ENCODE measurements at regions not wholly inside any gene's neighbourhood (a gene's known extent, or its start where the extent isn't known, plus 50 kb on each side); places are given as distances from the start of the nearest gene placed in this dataset.

DNA sequence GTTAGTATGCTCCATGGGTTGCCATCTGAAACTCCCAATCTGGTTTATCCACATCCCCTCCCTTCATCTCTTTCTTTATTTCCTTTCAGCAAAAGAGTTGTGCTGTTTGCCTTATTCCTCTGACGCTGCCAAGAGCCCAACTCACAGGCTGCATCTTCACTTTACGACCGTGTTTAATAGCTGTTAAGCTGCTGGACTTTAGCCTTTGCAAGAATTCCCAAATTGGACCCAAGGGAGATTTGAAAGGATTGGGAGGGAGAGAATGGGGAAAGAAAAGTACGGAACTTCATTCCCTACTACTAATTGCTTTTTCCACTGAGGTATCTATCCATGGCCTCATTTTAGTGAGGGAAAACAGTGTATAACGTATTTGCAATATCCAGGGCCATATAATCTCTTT is 263.4 kb upstream of the MEIS1 start:
- ChIA-PET POLR2A (no interaction called here), CTCF (no interaction called here)
- Histone ChIP-seq H3K27ac (ENCODE audit: low read length in 2 of 2) (no peak overlapping the region), H3K4me1 (ENCODE audit: control insufficient read depth in 2 of 2, insufficient read depth in 2 of 2, low read length in 2 of 2) (no peaks in the 10 kb centered on the region), H3K27me3 (replicated peaks in 1 of 4; ENCODE audit: control extremely low read depth in 1 of 4, control insufficient read depth in 3 of 4, insufficient read depth in 4 of 4, low read length in 3 of 4) (no peaks in the 10 kb centered on the region), H2AFZ (ENCODE audit: insufficient read depth, low read depth, low read length, poor library complexity, severe bottlenecking) (no peak overlapping the region), H3K4me2 (replicated peaks; ENCODE audit: low read depth, low read length, poor library complexity, severe bottlenecking) (no peak overlapping the region), H3K9ac (ENCODE audit: low read length) (no peak overlapping the region), H3K4me3 (ENCODE audit: control extremely low read depth in 1 of 5, extremely low read depth in 1 of 5, insufficient read depth in 1 of 5, low read depth in 2 of 5, low read length in 4 of 5) (no peak overlapping the region), H3K9me3 (ENCODE audit: control extremely low read depth in 1 of 3, control insufficient read depth in 2 of 3, insufficient read depth in 1 of 3, low read length in 2 of 3) (no peaks in the 10 kb centered on the region), H3K79me2 (ENCODE audit: control insufficient read depth, insufficient read depth, low read length) (no peaks in the 10 kb centered on the region), H4K20me1 (ENCODE audit: control insufficient read depth, insufficient read depth, low read length, poor library complexity, severe bottlenecking) (no peaks in the 10 kb centered on the region), H3K36me3 (replicated peaks in 1 of 2; ENCODE audit: control extremely low read depth in 1 of 2, control insufficient read depth in 1 of 2, extremely low read depth in 1 of 2, insufficient read depth in 2 of 2, low read length in 1 of 2) (no peaks in the 10 kb centered on the region)
- no peaks in the 10 kb centered on the region for H3K27me3 Mint-ChIP-seq
- no peak overlapping the region for H3K4me3 Mint-ChIP-seq
- DNase-seq = no peak
- TF ChIP-seq, protein P1, sequence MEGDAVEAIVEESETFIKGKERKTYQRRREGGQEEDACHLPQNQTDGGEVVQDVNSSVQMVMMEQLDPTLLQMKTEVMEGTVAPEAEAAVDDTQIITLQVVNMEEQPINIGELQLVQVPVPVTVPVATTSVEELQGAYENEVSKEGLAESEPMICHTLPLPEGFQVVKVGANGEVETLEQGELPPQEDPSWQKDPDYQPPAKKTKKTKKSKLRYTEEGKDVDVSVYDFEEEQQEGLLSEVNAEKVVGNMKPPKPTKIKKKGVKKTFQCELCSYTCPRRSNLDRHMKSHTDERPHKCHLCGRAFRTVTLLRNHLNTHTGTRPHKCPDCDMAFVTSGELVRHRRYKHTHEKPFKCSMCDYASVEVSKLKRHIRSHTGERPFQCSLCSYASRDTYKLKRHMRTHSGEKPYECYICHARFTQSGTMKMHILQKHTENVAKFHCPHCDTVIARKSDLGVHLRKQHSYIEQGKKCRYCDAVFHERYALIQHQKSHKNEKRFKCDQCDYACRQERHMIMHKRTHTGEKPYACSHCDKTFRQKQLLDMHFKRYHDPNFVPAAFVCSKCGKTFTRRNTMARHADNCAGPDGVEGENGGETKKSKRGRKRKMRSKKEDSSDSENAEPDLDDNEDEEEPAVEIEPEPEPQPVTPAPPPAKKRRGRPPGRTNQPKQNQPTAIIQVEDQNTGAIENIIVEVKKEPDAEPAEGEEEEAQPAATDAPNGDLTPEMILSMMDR (IDR thresholded peaks at IDR 0.05) = no peak
- no peak for TF ChIP-seq EZH2 (IDR thresholded peaks at IDR 0.05; ENCODE audit: borderline replicate concordance, insufficient read depth, low read depth, low read length, poor library complexity, severe bottlenecking)
- no peaks in the 10 kb centered on the region for H3K9me3 Mint-ChIP-seq (ENCODE audit: insufficient read depth)
- no CpG with 5 or more reads among the region's 5 CpGs for WGBS (ENCODE audit: insufficient coverage)
- intact Hi-C loops (cut with micrococcal nuclease) = no loop called here
- no peak for ATAC-seq (ENCODE audit: low read depth)
- no peaks in the 10 kb centered on the region for H3K4me1 Mint-ChIP-seq
- H3K27ac Mint-ChIP-seq = no peak overlapping the region

DNA sequence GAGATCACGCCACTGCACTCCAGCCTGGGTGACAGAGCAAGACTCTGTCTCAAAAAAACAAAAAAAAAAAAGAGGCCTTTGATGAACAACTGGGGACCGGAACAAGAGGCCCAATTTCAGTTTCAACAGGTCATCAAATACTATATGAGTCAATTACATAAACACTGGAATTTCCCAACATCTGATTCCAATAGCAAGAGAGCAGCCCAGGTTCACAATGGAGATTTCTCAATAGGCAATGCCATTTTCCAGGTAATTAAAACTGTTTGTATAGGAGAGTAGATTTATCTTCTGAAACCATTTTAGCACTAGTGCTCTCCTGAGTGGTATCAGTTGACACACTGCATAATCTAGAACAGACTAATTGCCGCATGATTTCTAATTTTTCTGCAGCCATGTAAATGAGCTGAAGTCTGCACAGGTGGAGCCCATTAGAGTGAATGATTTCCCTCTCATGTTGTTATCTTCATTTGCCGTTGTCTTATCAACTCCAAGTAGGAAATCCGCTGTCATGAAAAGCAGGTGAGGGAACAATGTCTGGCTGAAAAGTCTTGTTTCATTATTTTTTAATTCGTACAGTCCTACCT is 264.1 kb upstream of the MEIS1 start:
- 100% methylated on average over 1 of the region's 6 CpGs for WGBS (ENCODE audit: insufficient coverage)
- H3K79me2 ChIP-seq (ENCODE audit: control insufficient read depth, insufficient read depth, low read length) = no peaks in the 10 kb centered on the region
- no peak overlapping the region for H3K4me3 Mint-ChIP-seq

More for the DNA sequence above, 264.1 kb upstream of the MEIS1 start:
- ATAC-seq (ENCODE audit: low read depth) (no peak), DNase-seq (no peak)
- Histone ChIP-seq H3K4me1 (ENCODE audit: control insufficient read depth in 2 of 2, insufficient read depth in 2 of 2, low read length in 2 of 2) (no peaks in the 10 kb centered on the region), H3K9me3 (ENCODE audit: control extremely low read depth in 1 of 3, control insufficient read depth in 2 of 3, insufficient read depth in 1 of 3, low read length in 2 of 3) (no peaks in the 10 kb centered on the region), H3K9ac (ENCODE audit: low read length) (no peak overlapping the region), H3K27me3 (replicated peaks in 1 of 4; ENCODE audit: control extremely low read depth in 1 of 4, control insufficient read depth in 3 of 4, insufficient read depth in 4 of 4, low read length in 3 of 4) (no peaks in the 10 kb centered on the region), H3K27ac (ENCODE audit: low read length in 2 of 2) (no peak overlapping the region), H3K4me3 (ENCODE audit: control extremely low read depth in 1 of 5, extremely low read depth in 1 of 5, insufficient read depth in 1 of 5, low read depth in 2 of 5, low read length in 4 of 5) (no peak overlapping the region), H4K20me1 (ENCODE audit: control insufficient read depth, insufficient read depth, low read length, poor library complexity, severe bottlenecking) (no peaks in the 10 kb centered on the region), H3K36me3 (replicated peaks in 1 of 2; ENCODE audit: control extremely low read depth in 1 of 2, control insufficient read depth in 1 of 2, extremely low read depth in 1 of 2, insufficient read depth in 2 of 2, low read length in 1 of 2) (no peaks in the 10 kb centered on the region), H3K4me2 (replicated peaks; ENCODE audit: low read depth, low read length, poor library complexity, severe bottlenecking) (no peak overlapping the region), H2AFZ (ENCODE audit: insufficient read depth, low read depth, low read length, poor library complexity, severe bottlenecking) (no peak overlapping the region)
- no peaks in the 10 kb centered on the region for H3K27me3 Mint-ChIP-seq
- intact Hi-C loops (cut with micrococcal nuclease) = no loop called here
- H3K9me3 Mint-ChIP-seq (ENCODE audit: insufficient read depth) = no peaks in the 10 kb centered on the region
- ChIA-PET CTCF (no interaction called here), POLR2A (no interaction called here)
- H3K27ac Mint-ChIP-seq = no peak overlapping the region
- no peak for TF ChIP-seq EZH2 (IDR thresholded peaks at IDR 0.05; ENCODE audit: borderline replicate concordance, insufficient read depth, low read depth, low read length, poor library complexity, severe bottlenecking)
- TF ChIP-seq, protein P1 (IDR thresholded peaks at IDR 0.05) = no peak
- H3K4me1 Mint-ChIP-seq = no peaks in the 10 kb centered on the region

Measured in B cell (primary cell).